HUDEP-2 (cell line): ENCODE measurements at regions not wholly inside any gene's neighbourhood (a gene's known extent, or its start where the extent isn't known, plus 50 kb on each side); places are given as distances from the start of the nearest gene placed in this dataset.
"Not testable (repeated sequence)": the region's sequence is repeated elsewhere in the genome, so short reads cannot be mapped to it uniquely, and the experiment has no call there.

ENCODE experiments used
- DNase-seq, 76 experiments: peaks; one replicate each; lab custom pipeline; 2025; ENCODE audit not compliant: unreplicated experiment in 76 of 76; lab: John Stamatoyannopoulos, UW

- DNase-seq, result no peak
These were observed 110.8 kb downstream of the GGTLC2 start for GRCh38 chr22:22754961-22755777.

GRCh38 chr22:22755778-22756100 lies 111.3 kb downstream of the GGTLC2 start:
- DNase-seq, result no peak

- DNase-seq, result no peak
These were observed 111.7 kb downstream of the GGTLC2 start for GRCh38 chr22:22756109-22756508.

GRCh38 chr22:22756551-22757201 lies 112.3 kb downstream of the GGTLC2 start:
- not testable (repeated sequence) for DNase-seq

GRCh38 chr22:22758101-22758807 lies 113.8 kb downstream of the GGTLC2 start:
- not testable (repeated sequence) for DNase-seq

- DNase-seq, result no peak
These were observed 115.0 kb downstream of the GGTLC2 start for GRCh38 chr22:22759371-22759770.

GRCh38 chr22:22759889-22760546 lies 115.6 kb downstream of the GGTLC2 start:
- DNase-seq, result no peak

GRCh38 chr22:22761606-22761962 lies 117.2 kb downstream of the GGTLC2 start:
- DNase-seq, result no peak

- no peak for DNase-seq
These were observed 117.8 kb downstream of the GGTLC2 start for GRCh38 chr22:22761963-22762772.

- no peak for DNase-seq
These were observed 119.1 kb downstream of the GGTLC2 start for GRCh38 chr22:22763512-22763911.

- DNase-seq, result no peak
These were observed 119.7 kb downstream of the GGTLC2 start for GRCh38 chr22:22764085-22764484.

- DNase-seq, result peak in 32 of 76 experiments; percentile 0 to 64 (median 23)
These were observed 119.6 kb upstream of the IGLL5 start for GRCh38 chr22:22767876-22768602.

- no peak for DNase-seq
These were observed 118.7 kb upstream of the IGLL5 start for GRCh38 chr22:22768885-22769284.

GRCh38 chr22:22769434-22770279 lies 118.0 kb upstream of the IGLL5 start:
- DNase-seq, result no peak

- DNase-seq, result peak in 53 of 76 experiments; percentile 1 to 73 (median 32)
These were observed 117.2 kb upstream of the IGLL5 start for GRCh38 chr22:22770280-22770871.

GRCh38 chr22:22770881-22771280 lies 116.7 kb upstream of the IGLL5 start:
- no peak for DNase-seq

GRCh38 chr22:22771696-22772377 lies 115.8 kb upstream of the IGLL5 start:
- DNase-seq, result no peak

- no peak for DNase-seq
These were observed 115.2 kb upstream of the IGLL5 start for GRCh38 chr22:22772396-22772795.
